GM12875 (cell line): ENCODE measurements at regions not wholly inside any gene's neighbourhood (a gene's known extent, or its start where the extent isn't known, plus 50 kb on each side); places are given as distances from the start of the nearest gene placed in this dataset.

Source experiments
- H3K4me3 ChIP-seq: one replicate; pipeline ENCODE4 v1.5.1; 2011; ENCODE audit warnings: low read depth, low read length, control low read depth
- CTCF ChIP-seq: IDR thresholded peaks from 2 replicates; pipeline ENCODE4 v1.5.1; 2011; ENCODE audit warnings: low read depth, mild to moderate bottlenecking, control low read depth, inconsistent platforms, low read length, moderate library complexity, borderline replicate concordance; ENCODE audit not compliant: insufficient read depth

GRCh38 chr13:90576067-90576466, 771.4 kb upstream of the MIR17HG start:
- TF ChIP-seq CTCF, result no peak
- H3K4me3 ChIP-seq, result no peak overlapping the region

GRCh38 chr13:90577726-90578125, 769.8 kb upstream of the MIR17HG start:
- H3K4me3 ChIP-seq, result no peak overlapping the region
- TF ChIP-seq CTCF, result no peak

GRCh38 chr13:90585392-90585791, 762.1 kb upstream of the MIR17HG start:
- H3K4me3 ChIP-seq, result no peak overlapping the region
- TF ChIP-seq CTCF, result no peak

- no peak for TF ChIP-seq CTCF
- no peak overlapping the region for H3K4me3 ChIP-seq
These were observed 756.1 kb upstream of the MIR17HG start for GRCh38 chr13:90591260-90591926.

- H3K4me3 ChIP-seq, result no peak overlapping the region
- TF ChIP-seq CTCF, result no peak
These were observed 755.6 kb upstream of the MIR17HG start for GRCh38 chr13:90591927-90592268.

GRCh38 chr13:90592943-90593342, 754.5 kb upstream of the MIR17HG start:
- no peak overlapping the region for H3K4me3 ChIP-seq
- no peak for TF ChIP-seq CTCF

- no peak for TF ChIP-seq CTCF
These were observed 752.8 kb upstream of the MIR17HG start for GRCh38 chr13:90594681-90595080.

More at GRCh38 chr13:90594681-90595080, 752.8 kb upstream of the MIR17HG start:
- H3K4me3 ChIP-seq, result no peak overlapping the region
